Activated gamma-delta T cell treated with anti-CD3 and anti-CD28 coated beads, Interleukin-2, amount 50 U/mL, for 16 hours (primary cell): ENCODE measurements at regions not wholly inside any gene's neighbourhood (a gene's known extent, or its start where the extent isn't known, plus 50 kb on each side); places are given as distances from the start of the nearest gene placed in this dataset.
"Not testable (repeated sequence)": the region's sequence is repeated elsewhere in the genome, so short reads cannot be mapped to it uniquely, and the experiment has no call there.

Source experiments
- DNase-seq: peaks from one replicate; pipeline ENCODE4 v3.0.0-alpha.2; 2020; ENCODE audit warnings: low read depth

GRCh38 chr3:87581240-87581639 is 304.9 kb upstream of the POU1F1 start:
- DNase-seq, result no peak

- no peak for DNase-seq
Observed at GRCh38 chr3:87576752-87577151, 300.4 kb upstream of the POU1F1 start.

- DNase-seq, result no peak
Observed at GRCh38 chr3:87575550-87575949, 299.2 kb upstream of the POU1F1 start.

DNA sequence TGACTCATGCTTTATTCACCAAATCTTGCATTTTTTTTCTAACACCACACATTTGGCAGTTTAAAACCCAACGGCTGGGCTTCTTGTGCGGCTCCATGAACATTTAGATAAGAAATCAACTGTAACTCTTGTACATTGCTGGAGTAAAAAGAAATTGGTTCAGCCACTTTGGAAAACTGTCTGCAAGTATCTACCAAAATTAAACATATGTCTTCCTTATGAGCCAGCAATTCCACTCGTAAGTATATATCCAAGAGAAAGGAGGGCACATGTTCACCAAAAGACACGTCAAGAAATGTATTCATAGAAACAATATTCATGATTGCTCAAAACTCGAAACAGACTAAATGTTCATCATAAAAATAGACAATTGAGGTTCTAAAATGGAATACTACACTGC is 291.9 kb upstream of the POU1F1 start:
- DNase-seq, result no peak

DNA sequence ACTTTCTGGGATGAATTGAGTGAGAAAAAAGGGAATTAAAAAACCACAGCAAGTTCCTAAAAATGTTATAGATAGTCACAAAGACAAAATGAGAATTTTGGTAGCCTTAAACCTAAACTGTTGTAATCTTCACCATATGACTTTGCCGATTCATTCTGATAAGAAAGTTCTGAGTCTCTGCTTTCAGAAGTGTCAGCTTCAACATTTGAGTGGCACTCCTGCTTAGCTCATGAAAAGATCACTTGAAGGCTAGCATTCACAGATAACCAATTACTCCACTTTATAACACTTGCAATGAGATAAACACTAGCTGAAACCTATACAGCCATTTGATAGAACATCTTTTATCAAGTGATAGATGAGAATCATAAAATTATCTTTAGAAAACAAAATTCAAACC is 288.1 kb upstream of the POU1F1 start:
- no peak for DNase-seq

- no peak for DNase-seq
Observed at GRCh38 chr3:87563712-87564111, 287.3 kb upstream of the POU1F1 start.

DNA sequence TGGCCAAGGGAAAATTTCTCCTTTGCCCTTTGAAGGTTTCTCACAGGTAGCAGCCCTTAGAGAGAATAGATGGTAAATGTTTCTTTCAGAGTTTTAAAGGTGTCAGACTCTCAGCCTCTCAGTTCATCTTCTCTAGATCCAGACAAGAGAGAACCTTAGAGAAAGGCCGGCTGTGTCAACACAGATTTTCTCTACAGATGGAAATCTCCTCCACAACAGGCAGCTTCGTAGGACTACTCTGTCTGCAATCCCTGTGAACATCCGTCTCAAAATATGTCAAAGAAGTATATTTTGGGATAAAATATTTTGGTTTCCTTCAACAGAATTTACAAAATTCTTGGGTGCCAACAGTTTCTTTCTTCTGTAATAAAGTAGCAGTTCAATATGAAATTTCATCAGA is 282.1 kb upstream of the POU1F1 start:
- no peak for DNase-seq

GRCh38 chr3:87555290-87555689 is 278.9 kb upstream of the POU1F1 start:
- no peak for DNase-seq

DNA sequence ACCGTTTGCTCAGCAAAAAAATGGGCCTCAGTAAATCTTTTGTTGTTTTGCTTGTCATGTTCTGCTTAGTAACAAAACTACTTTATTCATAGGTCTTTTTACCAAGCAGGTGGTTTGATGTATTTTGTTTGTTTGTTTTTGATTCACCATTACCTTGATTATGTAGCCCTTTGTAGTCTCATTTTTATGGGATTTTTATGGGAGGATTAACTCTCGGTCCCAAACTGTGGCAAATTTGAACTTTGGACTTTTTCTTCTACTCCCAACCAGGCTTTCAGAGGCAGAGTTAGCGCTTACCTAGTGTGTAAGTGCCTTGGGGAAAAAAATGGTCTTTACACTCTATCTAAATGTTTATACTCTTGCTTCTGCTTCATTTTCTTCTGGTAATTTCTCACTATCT is 276.7 kb upstream of the POU1F1 start:
- DNase-seq, result no peak

GRCh38 chr3:87550892-87551291 is 274.5 kb upstream of the POU1F1 start:
- DNase-seq, result no peak

- DNase-seq, result no peak
Observed at GRCh38 chr3:87549208-87549607, 272.8 kb upstream of the POU1F1 start.

DNA sequence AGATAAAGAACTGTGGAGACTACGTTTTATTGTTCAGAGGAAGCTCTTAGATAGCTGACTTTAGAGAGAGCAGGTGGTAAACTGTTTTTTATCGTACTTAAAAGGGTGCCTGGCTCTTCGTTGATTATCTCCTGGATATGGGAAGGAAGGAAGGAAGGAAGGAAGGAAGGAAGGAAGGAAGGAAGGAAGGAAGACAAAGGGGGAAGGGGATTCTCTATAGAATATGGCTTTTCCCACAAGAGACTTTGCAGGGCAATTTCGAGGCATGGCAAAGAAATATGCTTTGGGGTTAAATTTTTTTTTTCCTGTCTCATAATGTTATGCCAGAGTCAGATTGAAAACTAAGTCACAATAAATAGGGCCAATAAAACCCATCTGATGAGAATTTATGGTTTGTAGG is 271.9 kb upstream of the POU1F1 start:
- DNase-seq, result no peak

DNA sequence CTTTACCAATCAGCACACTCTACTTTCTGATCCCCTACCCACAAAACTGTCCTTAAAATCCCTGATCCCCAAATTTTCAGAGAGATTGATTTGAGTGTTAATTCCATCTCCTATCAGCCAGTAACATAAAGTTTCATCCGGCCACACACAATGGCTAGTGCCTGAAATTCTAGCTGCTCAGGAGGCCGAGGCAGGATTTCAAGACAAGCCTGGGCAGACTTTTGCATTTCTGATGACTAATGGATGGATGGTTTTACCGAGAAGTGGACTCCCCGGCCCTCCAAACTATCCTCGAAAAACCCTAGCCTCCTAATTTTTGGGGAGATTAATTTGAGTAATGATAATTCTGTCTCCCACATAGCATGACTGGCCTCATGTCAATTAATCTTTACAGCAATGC is 269.8 kb upstream of the POU1F1 start:
- DNase-seq, result no peak

DNA sequence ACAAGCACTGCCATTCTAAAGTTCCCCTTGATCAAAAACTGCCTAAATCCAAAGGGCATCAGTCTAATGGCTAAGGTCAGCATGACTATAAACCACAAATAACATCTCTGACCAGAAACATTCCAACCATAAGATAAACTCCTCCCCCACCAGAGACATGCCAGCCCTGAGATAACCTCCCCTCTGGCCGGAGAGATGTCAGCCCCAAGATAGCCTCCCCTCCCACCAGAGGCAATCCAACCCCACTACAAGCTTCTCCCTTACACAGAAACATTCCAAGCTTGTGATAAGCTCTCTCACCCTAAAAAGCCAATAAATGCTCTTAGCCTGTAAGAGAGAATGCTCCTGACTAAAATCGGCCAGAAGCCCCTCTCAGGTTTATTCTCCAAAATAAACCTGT is 267.0 kb upstream of the POU1F1 start:
- DNase-seq, result not testable (repeated sequence)

- no peak for DNase-seq
Observed at GRCh38 chr3:87541723-87542122, 265.3 kb upstream of the POU1F1 start.

- DNase-seq, result not testable (repeated sequence)
Observed at GRCh38 chr3:87538722-87539121, 262.3 kb upstream of the POU1F1 start.

- DNase-seq, result no peak
Observed at GRCh38 chr3:87509401-87509800, 233.0 kb upstream of the POU1F1 start.

- DNase-seq, result no peak
Observed at GRCh38 chr3:87508921-87509320, 232.5 kb upstream of the POU1F1 start.

- DNase-seq, result no peak
Observed at GRCh38 chr3:87507753-87508152, 231.4 kb upstream of the POU1F1 start.

GRCh38 chr3:87503900-87504498 is 227.6 kb upstream of the POU1F1 start:
- DNase-seq, result no peak

DNA sequence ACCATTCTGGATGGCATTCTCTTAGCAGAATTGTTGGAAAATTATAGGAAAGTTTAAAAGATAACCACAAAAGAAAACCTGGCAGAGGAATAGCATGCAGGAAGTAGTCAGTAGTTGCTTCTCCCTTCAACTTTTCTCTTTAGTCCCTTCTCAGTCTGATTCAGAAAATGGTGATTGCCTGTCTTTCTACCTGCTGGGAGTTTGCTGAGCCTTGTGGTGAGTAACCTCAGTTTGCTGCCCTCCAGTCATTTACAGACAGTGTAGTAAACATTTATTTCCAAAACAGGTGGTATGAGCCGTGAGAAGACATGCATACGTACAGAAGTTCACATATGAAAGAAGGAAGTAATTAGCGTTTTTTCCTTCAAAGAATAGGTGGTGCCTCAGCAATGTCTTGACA is 224.7 kb upstream of the POU1F1 start:
- DNase-seq, result no peak

DNA sequence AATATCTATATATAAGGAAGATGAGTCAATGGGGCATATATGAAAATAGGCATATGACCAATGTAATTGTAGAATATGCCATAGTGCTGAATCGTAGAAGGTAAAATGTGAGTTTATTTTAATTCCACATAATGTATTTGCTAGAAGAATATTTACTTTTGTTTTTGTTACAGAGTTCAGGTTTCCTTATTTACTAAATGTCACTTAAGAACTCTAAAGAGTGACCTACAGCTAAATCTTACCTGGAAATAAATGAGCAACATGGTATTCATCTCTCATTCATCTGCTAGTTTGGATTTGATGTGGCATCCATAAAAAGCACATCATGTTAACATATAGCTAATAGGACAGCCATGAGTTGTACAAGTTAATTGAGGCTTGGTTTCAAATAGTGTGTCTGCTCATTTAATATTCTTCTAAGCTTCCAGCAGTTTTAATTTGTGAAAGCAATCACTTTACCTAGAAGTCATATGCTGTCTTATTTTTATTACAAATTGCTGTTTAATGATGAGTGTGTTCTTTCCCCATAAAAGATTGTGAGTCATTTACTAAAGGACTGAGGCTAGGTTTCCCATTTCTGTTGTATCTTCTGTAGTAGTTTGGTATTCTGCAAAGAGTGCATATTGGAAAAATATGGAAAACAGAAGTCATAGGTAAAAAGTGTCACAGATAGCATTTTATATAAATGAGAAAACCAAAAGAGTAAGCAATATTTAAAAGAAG is 222.1 kb upstream of the POU1F1 start:
- DNase-seq, result no peak

DNA sequence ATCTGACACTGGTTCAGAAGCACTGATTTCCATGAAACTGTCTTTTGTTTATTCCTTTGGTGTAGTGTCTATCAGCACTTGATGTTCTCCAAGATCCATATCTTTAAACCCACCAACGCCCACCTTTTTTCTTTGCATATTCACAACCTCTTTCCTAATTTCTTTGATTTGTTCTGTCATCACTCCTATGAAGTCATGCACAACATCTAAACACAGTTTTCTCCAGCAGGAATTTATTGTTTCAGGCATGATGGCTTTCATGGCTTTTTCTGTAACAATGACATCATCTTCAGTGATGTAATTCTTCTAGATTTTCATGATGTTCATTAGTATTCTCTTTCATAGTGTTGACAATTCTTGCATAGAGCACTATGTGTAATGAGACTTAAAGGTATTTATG is 219.6 kb upstream of the POU1F1 start:
- DNase-seq, result no peak

DNA sequence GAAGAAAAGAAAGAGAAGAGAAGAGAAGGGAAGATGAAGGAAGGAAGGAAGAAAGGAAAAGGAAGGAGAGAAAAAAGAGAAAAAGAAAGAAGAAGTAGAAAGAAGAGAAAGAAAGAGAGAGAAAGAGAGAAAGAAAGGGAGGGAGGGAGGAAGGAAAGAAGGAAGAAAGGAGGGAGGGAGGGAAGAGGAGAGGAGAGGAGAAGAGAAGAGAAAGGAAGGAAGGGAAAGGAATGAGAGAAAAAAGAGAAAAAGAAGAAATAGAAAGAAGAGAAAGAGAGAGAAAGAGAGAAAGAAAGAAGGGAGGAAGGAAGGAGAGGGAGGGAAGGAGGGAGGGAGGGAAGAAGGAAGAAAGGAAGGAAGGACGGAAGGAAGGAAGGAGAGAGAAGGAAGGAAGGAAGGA is 217.9 kb upstream of the POU1F1 start:
- DNase-seq, result no peak
